HG03442 (cell line): ENCODE measurements at regions not wholly inside any gene's neighbourhood (a gene's known extent, or its start where the extent isn't known, plus 50 kb on each side); places are given as distances from the start of the nearest gene placed in this dataset.

ENCODE experiments used
- ATAC-seq: cut with Tn5 transposase; IDR thresholded peaks from one replicate; pipeline ENCODE4 v1.9.1; 2021; ENCODE audit warnings: mild to moderate bottlenecking, moderate library complexity; ENCODE audit not compliant: unreplicated experiment

GRCh38 chr4:85246055-85246454 is 228.9 kb upstream of the ARHGAP24 start:
- no peak for ATAC-seq

- no peak for ATAC-seq
These were observed 224.1 kb upstream of the ARHGAP24 start for GRCh38 chr4:85250852-85251251.

- no peak for ATAC-seq
These were observed 217.1 kb upstream of the ARHGAP24 start for GRCh38 chr4:85257817-85258370.

- no peak for ATAC-seq
These were observed 214.9 kb upstream of the ARHGAP24 start for GRCh38 chr4:85260064-85260463.

- ATAC-seq: no peak
These were observed 209.7 kb upstream of the ARHGAP24 start for GRCh38 chr4:85265234-85265633.

GRCh38 chr4:85268188-85268587 is 206.8 kb upstream of the ARHGAP24 start:
- ATAC-seq: no peak

GRCh38 chr4:85268961-85269360 is 206.0 kb upstream of the ARHGAP24 start:
- ATAC-seq: no peak

GRCh38 chr4:85274955-85275354 is 200.0 kb upstream of the ARHGAP24 start:
- no peak for ATAC-seq

GRCh38 chr4:85280963-85281362 is 194.0 kb upstream of the ARHGAP24 start:
- no peak for ATAC-seq

GRCh38 chr4:85291226-85291625 is 183.7 kb upstream of the ARHGAP24 start:
- ATAC-seq: no peak

GRCh38 chr4:85298037-85298436 is 176.9 kb upstream of the ARHGAP24 start:
- ATAC-seq: no peak

- ATAC-seq: no peak
These were observed 172.7 kb upstream of the ARHGAP24 start for GRCh38 chr4:85302193-85302736.

GRCh38 chr4:85302756-85303155 is 172.2 kb upstream of the ARHGAP24 start:
- no peak for ATAC-seq

- ATAC-seq: peak; percentile 49
These were observed 156.5 kb upstream of the ARHGAP24 start for GRCh38 chr4:85318415-85318814.

GRCh38 chr4:85358831-85359230 is 116.1 kb upstream of the ARHGAP24 start:
- ATAC-seq: no peak

GRCh38 chr4:85362550-85362949 is 112.4 kb upstream of the ARHGAP24 start:
- ATAC-seq: no peak

GRCh38 chr4:85367815-85368214 is 107.1 kb upstream of the ARHGAP24 start:
- no peak for ATAC-seq

GRCh38 chr4:85368240-85368639 is 106.7 kb upstream of the ARHGAP24 start:
- no peak for ATAC-seq

GRCh38 chr4:85368932-85369331 is 106.0 kb upstream of the ARHGAP24 start:
- no peak for ATAC-seq

GRCh38 chr4:85369703-85370380 is 105.1 kb upstream of the ARHGAP24 start:
- no peak for ATAC-seq

- ATAC-seq: peak; percentile 97
These were observed 104.4 kb upstream of the ARHGAP24 start for GRCh38 chr4:85370400-85371032.

GRCh38 chr4:85372966-85373365 is 102.0 kb upstream of the ARHGAP24 start:
- no peak for ATAC-seq
